Glutamatergic neuron (in vitro differentiated cells): ENCODE measurements at regions not wholly inside any gene's neighbourhood (a gene's known extent, or its start where the extent isn't known, plus 50 kb on each side); places are given as distances from the start of the nearest gene placed in this dataset.

Experiments
- DNase-seq: peaks from one replicate; pipeline ENCODE4 v3.0.0; 2022
- H3K27ac Mint-ChIP-seq: one replicate; pipeline ENCODE4 v1.8.0; 2020; ENCODE audit warnings: mild to moderate bottlenecking, mixed read lengths, inconsistent platforms; ENCODE audit not compliant: unreplicated experiment
- H3K27me3 Mint-ChIP-seq: one replicate; pipeline ENCODE4 v1.8.0; 2020; ENCODE audit warnings: mild to moderate bottlenecking, moderate library complexity, mixed read lengths, inconsistent platforms; ENCODE audit not compliant: unreplicated experiment
- H3K36me3 Mint-ChIP-seq: one replicate; pipeline ENCODE4 v1.8.0; 2020; ENCODE audit warnings: mild to moderate bottlenecking, mixed read lengths, inconsistent platforms; ENCODE audit not compliant: unreplicated experiment
- H3K4me1 Mint-ChIP-seq: one replicate; pipeline ENCODE4 v1.8.0; 2020; ENCODE audit warnings: mild to moderate bottlenecking, low read depth, mixed read lengths, inconsistent platforms; ENCODE audit not compliant: unreplicated experiment
- H3K4me3 Mint-ChIP-seq: one replicate; pipeline ENCODE4 v1.8.0; 2020; ENCODE audit warnings: mild to moderate bottlenecking, mixed read lengths, inconsistent platforms; ENCODE audit not compliant: unreplicated experiment
- H3K9me3 Mint-ChIP-seq: one replicate; pipeline ENCODE4 v1.8.0; 2020; ENCODE audit warnings: mild to moderate bottlenecking, moderate library complexity, mixed read lengths, inconsistent platforms; ENCODE audit not compliant: unreplicated experiment
- CTCF ChIP-seq: fragments of 200-600 bp; sonication (generic); IDR thresholded peaks from one replicate; pipeline ENCODE4 v1.5.0; 2021; ENCODE audit not compliant: partially characterized antibody, unreplicated experiment

GRCh38 chrX:39759526-39760224, 338.1 kb downstream of the BCOR start:
- TF ChIP-seq CTCF, result no peak
- Mint-ChIP-seq H3K27me3 (peaks cover 2% of the 10 kb centered on the region), H3K36me3 (no peaks in the 10 kb centered on the region), H3K4me1 (peaks cover 1% of the 10 kb centered on the region), H3K9me3 (peaks cover 2% of the 10 kb centered on the region), H3K4me3 (no peak overlapping the region), H3K27ac (no peak overlapping the region)
- no peak for DNase-seq

- TF ChIP-seq CTCF, result no peak
- Mint-ChIP-seq H3K27ac (no peak overlapping the region), H3K27me3 (peaks cover 2% of the 10 kb centered on the region), H3K9me3 (peaks cover 5% of the 10 kb centered on the region), H3K4me3 (no peak overlapping the region), H3K36me3 (no peaks in the 10 kb centered on the region), H3K4me1 (peaks cover 8% of the 10 kb centered on the region)
- DNase-seq, result no peak
Measured at GRCh38 chrX:39760930-39761329, 336.8 kb downstream of the BCOR start.

- Mint-ChIP-seq H3K36me3 (no peaks in the 10 kb centered on the region), H3K27me3 (peaks cover 2% of the 10 kb centered on the region), H3K27ac (no peak overlapping the region), H3K4me3 (no peak overlapping the region), H3K4me1 (peaks cover 8% of the 10 kb centered on the region), H3K9me3 (peaks cover 5% of the 10 kb centered on the region)
- TF ChIP-seq CTCF, result no peak
- DNase-seq, result no peak
Measured at GRCh38 chrX:39762266-39762841, 335.4 kb downstream of the BCOR start.

GRCh38 chrX:39764441-39764914, 333.3 kb downstream of the BCOR start:
- H3K27me3 Mint-ChIP-seq, result peaks cover 2% of the 10 kb centered on the region
- H3K4me1 Mint-ChIP-seq, result peaks cover 7% of the 10 kb centered on the region
- H3K36me3 Mint-ChIP-seq, result no peaks in the 10 kb centered on the region
- TF ChIP-seq CTCF, result no peak
- peaks cover 5% of the 10 kb centered on the region for H3K9me3 Mint-ChIP-seq
- H3K4me3 Mint-ChIP-seq, result peak overlapping the region; percentile 43
- no peak for DNase-seq
- peak overlapping the region; percentile 91 for H3K27ac Mint-ChIP-seq

GRCh38 chrX:39765327-39765726, 332.4 kb downstream of the BCOR start:
- Mint-ChIP-seq H3K4me1 (peaks cover 7% of the 10 kb centered on the region), H3K27me3 (peaks cover 2% of the 10 kb centered on the region), H3K9me3 (peaks cover 5% of the 10 kb centered on the region), H3K27ac (no peak overlapping the region), H3K36me3 (no peaks in the 10 kb centered on the region), H3K4me3 (no peak overlapping the region)
- DNase-seq, result no peak
- no peak for TF ChIP-seq CTCF
